IPS DF 6.9 (cell line): ENCODE measurements at regions not wholly inside any gene's neighbourhood (a gene's known extent, or its start where the extent isn't known, plus 50 kb on each side); places are given as distances from the start of the nearest gene placed in this dataset.
"Not testable (repeated sequence)": the region's sequence is repeated elsewhere in the genome, so short reads cannot be mapped to it uniquely, and the experiment has no call there.

ENCODE experiments used
- DNase-seq: peaks from one replicate; pipeline ENCODE4 v3.0.0-alpha.2; 2013; ENCODE audit warnings: low read depth, low spot score
- H3K27ac ChIP-seq: one replicate; pipeline ENCODE4 v1.5.1; 2013; ENCODE audit warnings: low read length, control low read depth
- H3K27me3 ChIP-seq: 2 replicates; pipeline ENCODE4 v1.6.1; 2013; ENCODE audit warnings: mild to moderate bottlenecking, low read length; ENCODE audit not compliant: control insufficient read depth, insufficient read depth
- H3K36me3 ChIP-seq: 2 replicates; pipeline ENCODE4 v1.6.1; 2013; ENCODE audit warnings: low read length; ENCODE audit not compliant: control insufficient read depth, insufficient read depth
- H3K4me1 ChIP-seq: 2 replicates; pipeline ENCODE4 v1.6.1; 2013; ENCODE audit warnings: low read length; ENCODE audit not compliant: control insufficient read depth, insufficient read depth
- H3K4me3 ChIP-seq: 2 replicates; pipeline ENCODE4 v1.5.1; 2013; ENCODE audit warnings: mild to moderate bottlenecking, low read length
- H3K9me3 ChIP-seq: 2 replicates; pipeline ENCODE4 v1.6.1; 2013; ENCODE audit warnings: low read length, inconsistent platforms; ENCODE audit not compliant: control insufficient read depth, insufficient read depth
- WGBS: extraction: QIAGEN DNeasy Blood & Tissue Kit; methylation state at CpG from one replicate; pipeline ENCODE4 v1.1.7; 2013; ENCODE audit warnings: mixed read lengths, missing lambda C conversion rate; ENCODE audit not compliant: insufficient read length, insufficient coverage; 5-methylcytosine and 5-hydroxymethylcytosine counted together

GRCh38 chr5:56389261-56389660 lies 156.1 kb upstream of the ANKRD55 start:
- Histone ChIP-seq H3K27ac (no peak overlapping the region), H3K9me3 (no peaks in the 10 kb centered on the region), H3K4me3 (no peak overlapping the region), H3K4me1 (no peaks in the 10 kb centered on the region), H3K36me3 (no peaks in the 10 kb centered on the region), H3K27me3 (no peaks in the 10 kb centered on the region)
- WGBS = no CpG with 5 or more reads among the region's 2 CpGs
- no peak for DNase-seq

- DNase-seq = no peak
- H3K36me3 ChIP-seq = no peaks in the 10 kb centered on the region
- no peaks in the 10 kb centered on the region for H3K4me1 ChIP-seq
- H3K27me3 ChIP-seq = no peaks in the 10 kb centered on the region
- H3K9me3 ChIP-seq = no peaks in the 10 kb centered on the region
- H3K4me3 ChIP-seq = no peak overlapping the region
- WGBS = no CpG with 5 or more reads among the region's 1 CpG
- no peak overlapping the region for H3K27ac ChIP-seq
These were observed 155.3 kb upstream of the ANKRD55 start for GRCh38 chr5:56388229-56388985.

GRCh38 chr5:56386046-56386445 lies 152.9 kb upstream of the ANKRD55 start:
- Histone ChIP-seq H3K9me3 (no peaks in the 10 kb centered on the region), H3K36me3 (no peaks in the 10 kb centered on the region), H3K27ac (no peak overlapping the region), H3K4me3 (no peak overlapping the region), H3K4me1 (no peaks in the 10 kb centered on the region), H3K27me3 (no peaks in the 10 kb centered on the region)
- WGBS = no CpG with 5 or more reads among the region's 2 CpGs
- DNase-seq = no peak

GRCh38 chr5:56384186-56384585 lies 151.1 kb upstream of the ANKRD55 start:
- H3K4me1 ChIP-seq = no peaks in the 10 kb centered on the region
- no CpG with 5 or more reads among the region's 12 CpGs for WGBS
- DNase-seq = no peak

GRCh38 chr5:56383761-56384160 lies 150.6 kb upstream of the ANKRD55 start:
- no peaks in the 10 kb centered on the region for H3K36me3 ChIP-seq
- no peaks in the 10 kb centered on the region for H3K4me1 ChIP-seq
- H3K27ac ChIP-seq = no peak overlapping the region
- WGBS = no CpG with 5 or more reads among the region's 10 CpGs
- H3K9me3 ChIP-seq = no peaks in the 10 kb centered on the region
- no peak for DNase-seq
- no peak overlapping the region for H3K4me3 ChIP-seq
- H3K27me3 ChIP-seq = no peaks in the 10 kb centered on the region

More at GRCh38 chr5:56384186-56384585, 151.1 kb upstream of the ANKRD55 start:
- Histone ChIP-seq H3K27me3 (no peaks in the 10 kb centered on the region), H3K27ac (no peak overlapping the region), H3K36me3 (no peaks in the 10 kb centered on the region), H3K9me3 (no peaks in the 10 kb centered on the region), H3K4me3 (no peak overlapping the region)

GRCh38 chr5:56382896-56383295 lies 149.8 kb upstream of the ANKRD55 start:
- no peak for DNase-seq
- no peak overlapping the region for H3K27ac ChIP-seq
- H3K27me3 ChIP-seq = no peaks in the 10 kb centered on the region
- H3K4me1 ChIP-seq = no peaks in the 10 kb centered on the region
- WGBS = no CpG with 5 or more reads among the region's 1 CpG
- no peaks in the 10 kb centered on the region for H3K36me3 ChIP-seq
- H3K4me3 ChIP-seq = no peak overlapping the region
- H3K9me3 ChIP-seq = no peaks in the 10 kb centered on the region

GRCh38 chr5:56377573-56377972 lies 144.4 kb upstream of the ANKRD55 start:
- no peaks in the 10 kb centered on the region for H3K4me1 ChIP-seq
- H3K36me3 ChIP-seq = no peaks in the 10 kb centered on the region
- no peak overlapping the region for H3K27ac ChIP-seq
- H3K27me3 ChIP-seq = no peaks in the 10 kb centered on the region
- H3K4me3 ChIP-seq = no peak overlapping the region
- H3K9me3 ChIP-seq = peaks cover 2% of the 10 kb centered on the region; the same call in 1 of the 2 replicates
- DNase-seq = no peak

GRCh38 chr5:56376128-56376527 lies 143.0 kb upstream of the ANKRD55 start:
- H3K27ac ChIP-seq = no peak overlapping the region
- H3K4me3 ChIP-seq = no peak overlapping the region
- no CpG with 5 or more reads among the region's 2 CpGs for WGBS
- no peaks in the 10 kb centered on the region for H3K4me1 ChIP-seq
- no peaks in the 10 kb centered on the region for H3K27me3 ChIP-seq
- H3K36me3 ChIP-seq = no peaks in the 10 kb centered on the region
- DNase-seq = no peak
- peaks cover 2% of the 10 kb centered on the region; the same call in 1 of the 2 replicates for H3K9me3 ChIP-seq

- DNase-seq = no peak
- Histone ChIP-seq H3K4me1 (no peaks in the 10 kb centered on the region), H3K9me3 (peaks cover 2% of the 10 kb centered on the region; the same call in 1 of the 2 replicates), H3K36me3 (no peaks in the 10 kb centered on the region), H3K27ac (no peak overlapping the region), H3K4me3 (no peak overlapping the region), H3K27me3 (no peaks in the 10 kb centered on the region)
- WGBS = no CpG with 5 or more reads among the region's 5 CpGs
These were observed 141.9 kb upstream of the ANKRD55 start for GRCh38 chr5:56375011-56375410.

GRCh38 chr5:56372491-56372890 lies 139.4 kb upstream of the ANKRD55 start:
- not testable (repeated sequence) for H3K36me3 ChIP-seq, DNase-seq
- no CpG with 5 or more reads among the region's 31 CpGs for WGBS

GRCh38 chr5:56369361-56369811 lies 136.3 kb upstream of the ANKRD55 start:
- no peak overlapping the region for H3K4me3 ChIP-seq
- H3K36me3 ChIP-seq = no peaks in the 10 kb centered on the region
- no peak overlapping the region for H3K27ac ChIP-seq
- H3K27me3 ChIP-seq = no peaks in the 10 kb centered on the region
- no peaks in the 10 kb centered on the region for H3K9me3 ChIP-seq
- no peaks in the 10 kb centered on the region for H3K4me1 ChIP-seq
- no peak for DNase-seq
- WGBS = no CpG with 5 or more reads among the region's 3 CpGs

More at GRCh38 chr5:56372491-56372890, 139.4 kb upstream of the ANKRD55 start:
- not testable (repeated sequence) for H3K9me3 ChIP-seq, H3K4me1 ChIP-seq, H3K27ac ChIP-seq, H3K4me3 ChIP-seq, H3K27me3 ChIP-seq
